Endothelial cell of umbilical vein (primary cell): ENCODE measurements at regions not wholly inside any gene's neighbourhood (a gene's known extent, or its start where the extent isn't known, plus 50 kb on each side); places are given as distances from the start of the nearest gene placed in this dataset.

Source experiments
- BruUV-seq: library from RNA; stranded (reverse); fragments of 400-500 nt; replicated peaks from 2 replicates; lab custom pipeline; 2021; lab: Mats Ljungman, UMichigan
- CTCF ChIA-PET: fragments of 300-600, 350-600 bp; sonication (Branson Sonifier 250); formaldehyde crosslinking; loops from one replicate; lab custom pipeline; 2021; ENCODE audit warnings: antibody characterized with exemption, inconsistent platforms; lab: Charles Lee
- POLR2A ChIA-PET: fragments of 300-600, 350-600 bp; sonication (Branson Sonifier 250); formaldehyde crosslinking; loops from one replicate; lab custom pipeline; 2021; ENCODE audit warnings: antibody characterized with exemption, inconsistent platforms; lab: Charles Lee
- DNase-seq: peaks from one replicate; pipeline ENCODE4 v3.0.0-alpha.2; 2011; ENCODE audit warnings: low read depth, low spot score
- FAIRE-seq: peaks from 2 replicates; lab custom pipeline; 2011; peaks lifted over from hg19 to GRCh38; lab: Jason Lieb, UNC
- H2AFZ ChIP-seq: 2 replicates; pipeline ENCODE4 v1.6.0; 2012; ENCODE audit warnings: low read depth, low read length, control low read depth, inconsistent platforms
- H3K27ac ChIP-seq: 2 replicates; pipeline ENCODE4 v1.5.1; 2011; ENCODE audit warnings: low read depth, mild to moderate bottlenecking, control low read depth, low read length, moderate library complexity; ENCODE audit not compliant: insufficient read depth
- H3K27me3 ChIP-seq, 2 experiments: 2 replicates each; pipeline versions ENCODE4 v1.6.0 to v1.6.1; 2011; ENCODE audit warnings: low read length in 2 of 2, mixed read lengths in 1 of 2; ENCODE audit not compliant: control insufficient read depth in 2 of 2, insufficient read depth in 2 of 2
- H3K36me3 ChIP-seq, 2 experiments: 2 replicates in 1 of 2; 3 replicates in 1 of 2; pipeline ENCODE4 v1.5.1; 2011; ENCODE audit warnings: low read length in 2 of 2, mild to moderate bottlenecking in 1 of 2, moderate library complexity in 1 of 2; ENCODE audit not compliant: control insufficient read depth in 2 of 2, insufficient read depth in 2 of 2; ENCODE audit errors: extremely low read depth in 1 of 2
- H3K4me1 ChIP-seq: 3 replicates; pipeline ENCODE4 v1.5.1; 2011; ENCODE audit warnings: mild to moderate bottlenecking, low read length; ENCODE audit not compliant: control insufficient read depth, insufficient read depth; ENCODE audit errors: extremely low read depth
- H3K4me2 ChIP-seq: 2 replicates; pipeline ENCODE4 v1.6.1; 2011; ENCODE audit warnings: low read length, control low read depth, mixed read lengths; ENCODE audit not compliant: insufficient read depth
- H3K4me3 ChIP-seq, 3 experiments: fragments of 200-600 bp in 1 of 3; sonication (generic), shearing (Covaris generic) in 1 of 3; replicated peaks in 1 of 3; 2 replicates each; pipeline ENCODE4 v1.5.1; 2011 to 2016; ENCODE audit warnings: control low read depth in 3 of 3, low read length in 3 of 3, mild to moderate bottlenecking in 2 of 3, inconsistent platforms in 1 of 3, low read depth in 1 of 3, moderate library complexity in 1 of 3; ENCODE audit not compliant: insufficient read depth in 1 of 3
- H3K79me2 ChIP-seq: 2 replicates; pipeline ENCODE4 v1.6.0; 2012; ENCODE audit warnings: low read length, inconsistent platforms; ENCODE audit not compliant: control insufficient read depth, insufficient read depth
- H3K9ac ChIP-seq: replicated peaks from 2 replicates; pipeline ENCODE3; 2011; ENCODE audit warnings: low read length, control low read depth; ENCODE audit not compliant: insufficient read depth; ENCODE audit errors: extremely low read depth
- H3K9me1 ChIP-seq: replicated peaks from 3 replicates; pipeline ENCODE4 v1.6.0; 2011; ENCODE audit warnings: mild to moderate bottlenecking, low read length; ENCODE audit not compliant: control insufficient read depth, insufficient read depth; ENCODE audit errors: extremely low read depth
- H3K9me3 ChIP-seq: replicated peaks from 2 replicates; pipeline ENCODE4 v1.5.1; 2012; ENCODE audit warnings: low read length, inconsistent platforms; ENCODE audit not compliant: control insufficient read depth, insufficient read depth
- H4K20me1 ChIP-seq: replicated peaks from 2 replicates; pipeline ENCODE3; 2011; ENCODE audit warnings: mild to moderate bottlenecking, low read length; ENCODE audit not compliant: control insufficient read depth, insufficient read depth; ENCODE audit errors: extremely low read depth
- CTCF ChIP-seq, 2 donors: IDR thresholded peaks; 1 replicate in 1 of 2; 2 replicates in 1 of 2; pipeline ENCODE4 v1.5.1; 2011; ENCODE audit warnings: low read length in 2 of 2, mild to moderate bottlenecking in 2 of 2, moderate library complexity in 2 of 2, control low read depth in 1 of 2, inconsistent platforms in 1 of 2, low read depth in 1 of 2; ENCODE audit not compliant: insufficient read depth in 1 of 2; ENCODE audit errors: extremely low read depth in 1 of 2
- JUN ChIP-seq: IDR thresholded peaks from 2 replicates; pipeline ENCODE4 v1.6.1; 2011; ENCODE audit warnings: borderline replicate concordance, low read depth; ENCODE audit not compliant: insufficient read length, insufficient read depth
- dilution Hi-C: fragments of 300-500 bp; cut with MboI; formaldehyde crosslinking; loops from one replicate; pipeline ENCODE4 v1.15.0; 2019; ENCODE audit warnings: low sequenced_read_pairs; ENCODE audit not compliant: extremely low pct_ligation_motif_present
- intact Hi-C: fragments of 100-400 bp; cut with micrococcal nuclease; formaldehyde crosslinking; loops from one replicate; pipeline ENCODE4 v1.10.0; 2022

- POLR2A ChIA-PET: no interaction called here
- intact Hi-C loops: loop anchor here (10.0 kb wide), 1 partner anchor 621 kb away; the partner anchor contains the start of gene NFRKB
These were observed 82.0 kb upstream of the ARHGAP32 start for GRCh38 chr11:129273944-129274711.

More at GRCh38 chr11:129273944-129274711, 82.0 kb upstream of the ARHGAP32 start:
- Histone ChIP-seq H3K9me1 (no peaks in the 10 kb centered on the region), H3K4me1 (peaks cover 4% of the 10 kb centered on the region), H3K27ac (no peak overlapping the region), H3K27me3 (no peaks in the 10 kb centered on the region), H3K79me2 (peaks cover 4% of the 10 kb centered on the region), H2AFZ (no peak overlapping the region), H3K9ac (no peak overlapping the region), H4K20me1 (peaks cover 2% of the 10 kb centered on the region), H3K4me3 (no peak overlapping the region), H3K9me3 (no peaks in the 10 kb centered on the region), H3K4me2 (no peak overlapping the region), H3K36me3 (no peaks in the 10 kb centered on the region)
- no peak for TF ChIP-seq JUN
- no peak for TF ChIP-seq CTCF (IDR thresholded peaks at IDR 0.05; ENCODE audit: extremely low read depth in 1 of 2, insufficient read depth in 1 of 2, low read depth in 1 of 2, low read length in 2 of 2)
- DNase-seq (no peak), FAIRE-seq (no peak)
- no TSS peak for BruUV-seq
- dilution Hi-C loops: no loop called here
- CTCF ChIA-PET: no interaction called here
